ENCODE measurements at regions not wholly inside any gene's neighbourhood (a gene's known extent, or its start where the extent isn't known, plus 50 kb on each side); places are given as distances from the start of the nearest gene placed in this dataset.

- TF ChIP-seq POLR2A (IDR thresholded peaks at IDR 0.05; ENCODE audit: borderline replicate concordance, extremely low read depth, insufficient read depth, insufficient read length) = no peak
- TF ChIP-seq CTCF (IDR thresholded peaks at IDR 0.05 in 2 of 3, conservative IDR thresholded peaks at IDR 0.05 in 1 of 3; ENCODE audit: borderline replicate concordance in 1 of 3, insufficient read depth in 1 of 3, low read depth in 2 of 3, low read length in 2 of 3) = no peak
- no peak for TF ChIP-seq POLR2AphosphoS5 (IDR thresholded peaks at IDR 0.05; ENCODE audit: low read depth, low read length)
- TF ChIP-seq SP1 (IDR thresholded peaks at IDR 0.05; ENCODE audit: low read depth) = no peak
These were observed 93.2 kb upstream of the ATP8A1 start for GRCh38 chr4:42750091-42750490.
